Endodermal cell (in vitro differentiated cells): ENCODE measurements at regions not wholly inside any gene's neighbourhood (a gene's known extent, or its start where the extent isn't known, plus 50 kb on each side); places are given as distances from the start of the nearest gene placed in this dataset.
"Not testable (repeated sequence)": the region's sequence is repeated elsewhere in the genome, so short reads cannot be mapped to it uniquely, and the experiment has no call there.

Experiments used
- DNase-seq: peaks from one replicate; pipeline ENCODE4 v3.0.0-alpha.2; 2017
- H3K27ac ChIP-seq: 2 replicates; pipeline ENCODE4 v1.5.1; 2013; ENCODE audit warnings: mild to moderate bottlenecking, low read depth, low read length, moderate library complexity
- H3K27me3 ChIP-seq: 2 replicates; pipeline ENCODE4 v1.6.1; 2013; ENCODE audit warnings: mild to moderate bottlenecking, low read length, moderate library complexity; ENCODE audit not compliant: insufficient read depth, control insufficient read depth, poor library complexity, severe bottlenecking
- H3K36me3 ChIP-seq: 2 replicates; pipeline ENCODE4 v1.7.0; 2013; ENCODE audit warnings: mild to moderate bottlenecking, low read length, moderate library complexity; ENCODE audit not compliant: control insufficient read depth, insufficient read depth
- H3K4me1 ChIP-seq: one replicate; pipeline ENCODE4 v1.7.0; 2013; ENCODE audit warnings: low read length; ENCODE audit not compliant: control insufficient read depth, insufficient read depth
- H3K4me3 ChIP-seq: 2 replicates; pipeline ENCODE4 v1.5.1; 2013; ENCODE audit warnings: mild to moderate bottlenecking, low read length, moderate library complexity
- H3K9ac ChIP-seq: 2 replicates; pipeline ENCODE4 v1.6.1; 2013; ENCODE audit warnings: mild to moderate bottlenecking, low read length, moderate library complexity; ENCODE audit not compliant: poor library complexity, severe bottlenecking; ENCODE audit errors: extremely low read depth
- H3K9me3 ChIP-seq: 2 replicates; pipeline ENCODE4 v1.6.1; 2013; ENCODE audit warnings: mild to moderate bottlenecking, low read length, moderate library complexity; ENCODE audit not compliant: control insufficient read depth
- H3K27ac Mint-ChIP-seq: 2 replicates; pipeline ENCODE4 v1.8.0; 2020; ENCODE audit warnings: mixed read lengths
- H3K27me3 Mint-ChIP-seq: 2 replicates; pipeline ENCODE4 v1.8.0; 2021; ENCODE audit warnings: mild to moderate bottlenecking, mixed read lengths; ENCODE audit not compliant: insufficient read depth
- H3K36me3 Mint-ChIP-seq: 2 replicates; pipeline ENCODE4 v1.8.0; 2020; ENCODE audit warnings: low read depth, mixed read lengths
- H3K4me1 Mint-ChIP-seq: 2 replicates; pipeline ENCODE4 v1.8.0; 2020; ENCODE audit warnings: mixed read lengths
- H3K4me3 Mint-ChIP-seq: 2 replicates; pipeline ENCODE4 v1.8.0; 2020; ENCODE audit warnings: mild to moderate bottlenecking, moderate library complexity, mixed read lengths
- H3K9me3 Mint-ChIP-seq: 2 replicates; pipeline ENCODE4 v1.8.0; 2020; ENCODE audit warnings: mild to moderate bottlenecking, mixed read lengths
- CTCF ChIP-seq: fragments of 200-600 bp; sonication (generic); conservative IDR thresholded peaks from 2 replicates; pipeline ENCODE4 v1.5.0; 2021; ENCODE audit warnings: antibody characterized with exemption, mild to moderate bottlenecking
- WGBS, 2 experiments: methylation state at CpG; one replicate each; pipeline versions ENCODE4 v1.1.5 to v1.1.7; 2013; ENCODE audit warnings: missing lambda C conversion rate in 2 of 2, mixed read lengths in 1 of 2; ENCODE audit not compliant: insufficient coverage in 1 of 2, insufficient read length in 1 of 2; 5-methylcytosine and 5-hydroxymethylcytosine counted together

- Histone ChIP-seq H3K27ac (no peak overlapping the region), H3K4me1 (no peaks in the 10 kb centered on the region), H3K4me3 (no peak overlapping the region), H3K27me3 (no peaks in the 10 kb centered on the region), H3K9ac (no peak overlapping the region), H3K36me3 (no peaks in the 10 kb centered on the region), H3K9me3 (no peaks in the 10 kb centered on the region)
- 86% methylated on average over 1 of the region's 1 CpG; no CpG with 5 or more reads in 1 of the 2 experiments for WGBS, 2 experiments
- Mint-ChIP-seq H3K36me3 (no peaks in the 10 kb centered on the region), H3K9me3 (no peaks in the 10 kb centered on the region), H3K27ac (no peak overlapping the region), H3K4me3 (no peak overlapping the region), H3K4me1 (no peaks in the 10 kb centered on the region), H3K27me3 (no peaks in the 10 kb centered on the region)
- TF ChIP-seq CTCF: no peak
- DNase-seq: no peak
Measured at GRCh38 chr13:90723381-90723780, 624.1 kb upstream of the MIR17HG start.

GRCh38 chr13:90726375-90726774 lies 621.1 kb upstream of the MIR17HG start:
- Mint-ChIP-seq H3K27ac (no peak overlapping the region), H3K27me3 (no peaks in the 10 kb centered on the region), H3K4me1 (no peaks in the 10 kb centered on the region), H3K9me3 (peaks cover 3% of the 10 kb centered on the region), H3K36me3 (no peaks in the 10 kb centered on the region), H3K4me3 (no peak overlapping the region)
- Histone ChIP-seq H3K27ac (no peak overlapping the region), H3K9me3 (no peaks in the 10 kb centered on the region), H3K4me3 (no peak overlapping the region), H3K4me1 (no peaks in the 10 kb centered on the region), H3K27me3 (no peaks in the 10 kb centered on the region), H3K36me3 (no peaks in the 10 kb centered on the region), H3K9ac (no peak overlapping the region)
- TF ChIP-seq CTCF: no peak
- DNase-seq: no peak
- WGBS, 2 experiments: 94% methylated on average over 2 of the region's 2 CpGs; no CpG with 5 or more reads in 1 of the 2 experiments

- 96 to 100% methylated on average over 1 to 2 of the region's 2 CpGs for WGBS, 2 experiments
- Histone ChIP-seq H3K27me3 (no peaks in the 10 kb centered on the region), H3K4me3 (no peak overlapping the region), H3K36me3 (no peaks in the 10 kb centered on the region), H3K27ac (no peak overlapping the region), H3K4me1 (no peaks in the 10 kb centered on the region), H3K9me3 (peaks cover 32% of the 10 kb centered on the region), H3K9ac (no peak overlapping the region)
- peak; percentile 61 for TF ChIP-seq CTCF
- no peaks in the 10 kb centered on the region for H3K27me3 Mint-ChIP-seq
- H3K9me3 Mint-ChIP-seq: peaks cover 47% of the 10 kb centered on the region
- H3K4me3 Mint-ChIP-seq: no peak overlapping the region
- H3K36me3 Mint-ChIP-seq: peaks cover 6% of the 10 kb centered on the region
- peak; percentile 78 for DNase-seq
- no peaks in the 10 kb centered on the region for H3K4me1 Mint-ChIP-seq
- no peak overlapping the region for H3K27ac Mint-ChIP-seq
Measured at GRCh38 chr13:90732049-90732448, 615.4 kb upstream of the MIR17HG start.

GRCh38 chr13:90734497-90734896 lies 613.0 kb upstream of the MIR17HG start:
- not testable (repeated sequence) for H3K4me1 Mint-ChIP-seq, H3K4me3 ChIP-seq, H3K27ac Mint-ChIP-seq, H3K27ac ChIP-seq, H3K27me3 ChIP-seq, H3K9ac ChIP-seq, H3K36me3 Mint-ChIP-seq, DNase-seq, H3K27me3 Mint-ChIP-seq, H3K4me3 Mint-ChIP-seq, H3K36me3 ChIP-seq, H3K4me1 ChIP-seq
- H3K9me3 Mint-ChIP-seq: peaks cover 55% of the 10 kb centered on the region
- peaks cover 45% of the 10 kb centered on the region for H3K9me3 ChIP-seq
